HG03558 (cell line): ENCODE measurements at regions not wholly inside any gene's neighbourhood (a gene's known extent, or its start where the extent isn't known, plus 50 kb on each side); places are given as distances from the start of the nearest gene placed in this dataset.
A peak's percentile ranks its signal among the peaks of the same experiment; 100 is the strongest.
"Not testable (repeated sequence)": the region's sequence is repeated elsewhere in the genome, so short reads cannot be mapped to it uniquely, and the experiment has no call there.

ENCODE experiments used
- ATAC-seq: cut with Tn5 transposase; IDR thresholded peaks from one replicate; pipeline ENCODE4 v1.9.1; 2021; ENCODE audit warnings: moderate number of reproducible peaks; ENCODE audit not compliant: unreplicated experiment; ENCODE audit errors: extremely low read depth

GRCh38 chr10:63829573-63830149, 308.5 kb downstream of the REEP3 start:
- no peak for ATAC-seq

- ATAC-seq: no peak
These were observed 311.5 kb downstream of the REEP3 start for GRCh38 chr10:63832686-63833085.

GRCh38 chr10:63833411-63834060, 312.3 kb downstream of the REEP3 start:
- no peak for ATAC-seq

- no peak for ATAC-seq
These were observed 315.7 kb downstream of the REEP3 start for GRCh38 chr10:63836666-63837442.

- no peak for ATAC-seq
These were observed 320.6 kb downstream of the REEP3 start for GRCh38 chr10:63841761-63842160.

- ATAC-seq: no peak
These were observed 321.9 kb downstream of the REEP3 start for GRCh38 chr10:63843107-63843506.

GRCh38 chr10:63848871-63849270, 327.7 kb downstream of the REEP3 start:
- not testable (repeated sequence) for ATAC-seq

- no peak for ATAC-seq
These were observed 341.7 kb downstream of the REEP3 start for GRCh38 chr10:63862860-63863259.

- no peak for ATAC-seq
These were observed 344.0 kb downstream of the REEP3 start for GRCh38 chr10:63865210-63865609.

GRCh38 chr10:63866075-63866746, 345.0 kb downstream of the REEP3 start:
- peak; percentile 74 for ATAC-seq

GRCh38 chr10:63866747-63867140, 345.5 kb downstream of the REEP3 start:
- ATAC-seq: no peak

GRCh38 chr10:63878428-63878827, 357.2 kb downstream of the REEP3 start:
- no peak for ATAC-seq

GRCh38 chr10:63883861-63884260, 362.7 kb downstream of the REEP3 start:
- ATAC-seq: no peak

- ATAC-seq: no peak
These were observed 363.2 kb downstream of the REEP3 start for GRCh38 chr10:63884426-63884825.

GRCh38 chr10:63885156-63885555, 364.0 kb downstream of the REEP3 start:
- no peak for ATAC-seq

- ATAC-seq: no peak
These were observed 365.3 kb downstream of the REEP3 start for GRCh38 chr10:63886281-63887022.

GRCh38 chr10:63887023-63887589, 365.9 kb downstream of the REEP3 start:
- ATAC-seq: no peak

- no peak for ATAC-seq
These were observed 366.6 kb downstream of the REEP3 start for GRCh38 chr10:63887600-63888370.

GRCh38 chr10:63889803-63890202, 368.6 kb downstream of the REEP3 start:
- ATAC-seq: no peak
